Erythroblast (primary cell): ENCODE measurements at regions not wholly inside any gene's neighbourhood (a gene's known extent, or its start where the extent isn't known, plus 50 kb on each side); places are given as distances from the start of the nearest gene placed in this dataset.

Source experiments
- GATA1 ChIP-seq: IDR thresholded peaks from 2 replicates; pipeline ENCODE4 v1.6.1; 2011; ENCODE audit warnings: low read depth, mild to moderate bottlenecking, control low read depth, low read length, moderate library complexity
- POLR2A ChIP-seq: IDR thresholded peaks from 2 replicates; pipeline ENCODE4 v1.6.1; 2011; ENCODE audit warnings: mild to moderate bottlenecking, low read length

DNA sequence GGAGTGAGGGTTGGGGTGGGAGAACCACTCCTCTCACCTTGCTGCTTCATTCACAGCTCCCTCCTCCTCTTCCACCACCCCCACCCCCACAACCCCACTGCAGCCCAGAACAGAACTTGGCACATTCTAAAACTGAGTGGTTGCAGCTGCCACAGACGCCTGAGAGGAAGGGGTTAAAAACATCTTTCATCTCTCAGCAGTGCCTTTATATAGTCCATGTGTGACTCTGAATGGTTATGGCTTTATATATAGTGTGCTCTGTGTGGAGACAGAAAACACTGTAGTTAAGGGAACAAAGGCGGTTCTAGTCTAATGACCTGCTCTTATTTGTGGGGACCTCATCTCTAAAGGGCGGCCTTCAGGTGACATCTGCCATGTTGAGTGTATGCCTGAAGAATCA is 144.8 kb downstream of the BCOR start:
- TF ChIP-seq POLR2A = no peak
- TF ChIP-seq GATA1 = no peak
